HCT116 (cell line): ENCODE measurements at regions not wholly inside any gene's neighbourhood (a gene's known extent, or its start where the extent isn't known, plus 50 kb on each side); places are given as distances from the start of the nearest gene placed in this dataset.

Source experiments
- ATF3 ChIP-seq: IDR thresholded peaks from 2 replicates; pipeline ENCODE4 v1.6.1; 2012
- CTCF ChIP-seq, 3 experiments: fragments of 200-600 bp in 1 of 3; sonication (generic) in 1 of 3; IDR thresholded peaks in 2 of 3; conservative IDR thresholded peaks in 1 of 3; 2 replicates each; pipeline ENCODE4 v1.5.1; 2012 to 2017; ENCODE audit warnings: low read depth in 2 of 3, low read length in 2 of 3, antibody characterized with exemption in 1 of 3, borderline replicate concordance in 1 of 3, control low read depth in 1 of 3, mild to moderate bottlenecking in 1 of 3, mixed read lengths in 1 of 3, mixed run types in 1 of 3, moderate library complexity in 1 of 3; ENCODE audit not compliant: insufficient read depth in 1 of 3
- EZH2 ChIP-seq: fragments of 200-600 bp; sonication (generic); IDR thresholded peaks from 2 replicates; pipeline ENCODE4 v1.6.1; 2017; ENCODE audit warnings: antibody characterized with exemption, mixed run types
- FOSL1 ChIP-seq: IDR thresholded peaks from 2 replicates; pipeline ENCODE4 v1.6.1; 2012; ENCODE audit warnings: low read depth
- REST ChIP-seq: IDR thresholded peaks from 2 replicates; pipeline ENCODE4 v1.6.1; 2012; ENCODE audit warnings: low read depth
- TCF7L2 ChIP-seq: IDR thresholded peaks from 2 replicates; pipeline ENCODE4 v1.7.0; 2011; ENCODE audit warnings: borderline replicate concordance, inconsistent platforms; ENCODE audit not compliant: insufficient read depth, insufficient read length; ENCODE audit errors: extremely low read depth

GRCh38 chr2:66903183-66903582 is 468.3 kb downstream of the MEIS1 start:
- TF ChIP-seq REST (no peak), EZH2 (no peak), ATF3 (no peak), CTCF (IDR thresholded peaks at IDR 0.05 in 2 of 3, conservative IDR thresholded peaks at IDR 0.05 in 1 of 3; ENCODE audit: borderline replicate concordance in 1 of 3, insufficient read depth in 1 of 3, low read depth in 2 of 3, low read length in 2 of 3) (no peak), TCF7L2 (no peak), FOSL1 (no peak)
